ENCODE measurements at regions not wholly inside any gene's neighbourhood (a gene's known extent, or its start where the extent isn't known, plus 50 kb on each side); places are given as distances from the start of the nearest gene placed in this dataset.

GRCh38 chr15:31740203-31740602 lies 290.1 kb upstream of the CHRNA7 start:
- intact Hi-C loops (cut with micrococcal nuclease): no loop called here
- Mint-ChIP-seq H3K27me3 (ENCODE audit: insufficient read depth) (peaks cover 6% of the 10 kb centered on the region), H3K4me3 (no peak overlapping the region), H3K27ac (no peak overlapping the region), H3K36me3 (ENCODE audit: low read depth) (no peaks in the 10 kb centered on the region), H3K9me3 (peaks cover 17% of the 10 kb centered on the region), H3K4me1 (ENCODE audit: low read depth) (no peaks in the 10 kb centered on the region)
- no peak for DNase-seq (ENCODE audit: low spot score)

- H3K36me3 Mint-ChIP-seq (ENCODE audit: low read depth): no peaks in the 10 kb centered on the region
- H3K27ac Mint-ChIP-seq: no peak overlapping the region
- H3K4me1 Mint-ChIP-seq (ENCODE audit: low read depth): no peaks in the 10 kb centered on the region
- intact Hi-C loops (cut with micrococcal nuclease): no loop called here
- DNase-seq (ENCODE audit: low spot score): no peak
- H3K27me3 Mint-ChIP-seq (ENCODE audit: insufficient read depth): peaks cover 8% of the 10 kb centered on the region
- H3K4me3 Mint-ChIP-seq: no peak overlapping the region
- H3K9me3 Mint-ChIP-seq: peaks cover 12% of the 10 kb centered on the region
Observed at GRCh38 chr15:31745841-31746240, 284.5 kb upstream of the CHRNA7 start.

GRCh38 chr15:31752065-31752762 lies 278.1 kb upstream of the CHRNA7 start:
- Mint-ChIP-seq H3K27me3 (ENCODE audit: insufficient read depth) (peaks cover 5% of the 10 kb centered on the region), H3K4me3 (no peak overlapping the region), H3K4me1 (ENCODE audit: low read depth) (no peaks in the 10 kb centered on the region), H3K9me3 (no peaks in the 10 kb centered on the region), H3K27ac (no peak overlapping the region), H3K36me3 (ENCODE audit: low read depth) (no peaks in the 10 kb centered on the region)
- DNase-seq (ENCODE audit: low spot score): no peak
- intact Hi-C loops (cut with micrococcal nuclease): no loop called here

GRCh38 chr15:31752905-31753304 lies 277.4 kb upstream of the CHRNA7 start:
- H3K27me3 Mint-ChIP-seq (ENCODE audit: insufficient read depth): peaks cover 3% of the 10 kb centered on the region
- H3K4me3 Mint-ChIP-seq: no peak overlapping the region
- H3K9me3 Mint-ChIP-seq: no peaks in the 10 kb centered on the region
- no peaks in the 10 kb centered on the region for H3K36me3 Mint-ChIP-seq (ENCODE audit: low read depth)
- no peaks in the 10 kb centered on the region for H3K4me1 Mint-ChIP-seq (ENCODE audit: low read depth)
- H3K27ac Mint-ChIP-seq: no peak overlapping the region
- DNase-seq (ENCODE audit: low spot score): no peak
- intact Hi-C loops (cut with micrococcal nuclease): no loop called here

- DNase-seq (ENCODE audit: low spot score): no peak
- H3K36me3 Mint-ChIP-seq (ENCODE audit: low read depth): no peaks in the 10 kb centered on the region
- no peak overlapping the region for H3K27ac Mint-ChIP-seq
- H3K9me3 Mint-ChIP-seq: no peaks in the 10 kb centered on the region
- H3K4me3 Mint-ChIP-seq: no peak overlapping the region
- peaks cover 14% of the 10 kb centered on the region for H3K27me3 Mint-ChIP-seq (ENCODE audit: insufficient read depth)
- intact Hi-C loops (cut with micrococcal nuclease): no loop called here
- H3K4me1 Mint-ChIP-seq (ENCODE audit: low read depth): no peaks in the 10 kb centered on the region
Observed at GRCh38 chr15:31758126-31758525, 272.2 kb upstream of the CHRNA7 start.

GRCh38 chr15:31768055-31768454 lies 262.3 kb upstream of the CHRNA7 start:
- peaks cover 4% of the 10 kb centered on the region for H3K27me3 Mint-ChIP-seq (ENCODE audit: insufficient read depth)
- H3K4me3 Mint-ChIP-seq: no peak overlapping the region
- intact Hi-C loops (cut with micrococcal nuclease): no loop called here
- no peak for DNase-seq (ENCODE audit: low spot score)
- H3K27ac Mint-ChIP-seq: no peak overlapping the region
- no peaks in the 10 kb centered on the region for H3K9me3 Mint-ChIP-seq
- H3K4me1 Mint-ChIP-seq (ENCODE audit: low read depth): no peaks in the 10 kb centered on the region
- H3K36me3 Mint-ChIP-seq (ENCODE audit: low read depth): no peaks in the 10 kb centered on the region

- no peaks in the 10 kb centered on the region for H3K9me3 Mint-ChIP-seq
- no peaks in the 10 kb centered on the region for H3K4me1 Mint-ChIP-seq (ENCODE audit: low read depth)
- DNase-seq (ENCODE audit: low spot score): no peak
- intact Hi-C loops (cut with micrococcal nuclease): no loop called here
- no peak overlapping the region for H3K4me3 Mint-ChIP-seq
- H3K27ac Mint-ChIP-seq: no peak overlapping the region
- no peaks in the 10 kb centered on the region for H3K36me3 Mint-ChIP-seq (ENCODE audit: low read depth)
- H3K27me3 Mint-ChIP-seq (ENCODE audit: insufficient read depth): peaks cover 9% of the 10 kb centered on the region
Observed at GRCh38 chr15:31774045-31774444, 256.3 kb upstream of the CHRNA7 start.

GRCh38 chr15:31776039-31776438 lies 254.3 kb upstream of the CHRNA7 start:
- H3K36me3 Mint-ChIP-seq (ENCODE audit: low read depth): no peaks in the 10 kb centered on the region
- intact Hi-C loops (cut with micrococcal nuclease): no loop called here
- no peak overlapping the region for H3K4me3 Mint-ChIP-seq
- peaks cover 5% of the 10 kb centered on the region for H3K27me3 Mint-ChIP-seq (ENCODE audit: insufficient read depth)
- H3K27ac Mint-ChIP-seq: no peak overlapping the region
- H3K4me1 Mint-ChIP-seq (ENCODE audit: low read depth): no peaks in the 10 kb centered on the region
- no peak for DNase-seq (ENCODE audit: low spot score)
- H3K9me3 Mint-ChIP-seq: no peaks in the 10 kb centered on the region

- H3K4me1 Mint-ChIP-seq (ENCODE audit: low read depth): no peaks in the 10 kb centered on the region
- H3K36me3 Mint-ChIP-seq (ENCODE audit: low read depth): no peaks in the 10 kb centered on the region
- intact Hi-C loops (cut with micrococcal nuclease): no loop called here
- no peak overlapping the region for H3K4me3 Mint-ChIP-seq
- H3K27ac Mint-ChIP-seq: no peak overlapping the region
- DNase-seq (ENCODE audit: low spot score): no peak
- H3K9me3 Mint-ChIP-seq: no peaks in the 10 kb centered on the region
- H3K27me3 Mint-ChIP-seq (ENCODE audit: insufficient read depth): peaks cover 9% of the 10 kb centered on the region
Observed at GRCh38 chr15:31781261-31781660, 249.1 kb upstream of the CHRNA7 start.

- Mint-ChIP-seq H3K27me3 (ENCODE audit: insufficient read depth) (peaks cover 9% of the 10 kb centered on the region), H3K36me3 (ENCODE audit: low read depth) (no peaks in the 10 kb centered on the region), H3K4me3 (no peak overlapping the region), H3K27ac (no peak overlapping the region), H3K4me1 (ENCODE audit: low read depth) (no peaks in the 10 kb centered on the region), H3K9me3 (no peaks in the 10 kb centered on the region)
- intact Hi-C loops (cut with micrococcal nuclease): no loop called here
- no peak for DNase-seq (ENCODE audit: low spot score)
Observed at GRCh38 chr15:31782016-31782783, 248.1 kb upstream of the CHRNA7 start.

- H3K9me3 Mint-ChIP-seq: no peaks in the 10 kb centered on the region
- no peak overlapping the region for H3K4me3 Mint-ChIP-seq
- DNase-seq (ENCODE audit: low spot score): no peak
- intact Hi-C loops (cut with micrococcal nuclease): no loop called here
- no peaks in the 10 kb centered on the region for H3K4me1 Mint-ChIP-seq (ENCODE audit: low read depth)
- H3K27ac Mint-ChIP-seq: no peak overlapping the region
- no peaks in the 10 kb centered on the region for H3K36me3 Mint-ChIP-seq (ENCODE audit: low read depth)
- H3K27me3 Mint-ChIP-seq (ENCODE audit: insufficient read depth): peaks cover 7% of the 10 kb centered on the region
Observed at GRCh38 chr15:31782951-31783350, 247.4 kb upstream of the CHRNA7 start.

- no peak for DNase-seq (ENCODE audit: low spot score)
- Mint-ChIP-seq H3K4me1 (ENCODE audit: low read depth) (no peaks in the 10 kb centered on the region), H3K36me3 (ENCODE audit: low read depth) (no peaks in the 10 kb centered on the region), H3K27me3 (ENCODE audit: insufficient read depth) (peaks cover 9% of the 10 kb centered on the region), H3K4me3 (no peak overlapping the region), H3K27ac (no peak overlapping the region), H3K9me3 (no peaks in the 10 kb centered on the region)
- intact Hi-C loops (cut with micrococcal nuclease): no loop called here
Observed at GRCh38 chr15:31786360-31786759, 244.0 kb upstream of the CHRNA7 start.

GRCh38 chr15:31788104-31788503 lies 242.2 kb upstream of the CHRNA7 start:
- no peak for DNase-seq (ENCODE audit: low spot score)
- Mint-ChIP-seq H3K27ac (no peak overlapping the region), H3K9me3 (no peaks in the 10 kb centered on the region), H3K4me1 (ENCODE audit: low read depth) (no peaks in the 10 kb centered on the region), H3K36me3 (ENCODE audit: low read depth) (no peaks in the 10 kb centered on the region), H3K4me3 (no peak overlapping the region), H3K27me3 (ENCODE audit: insufficient read depth) (peaks cover 4% of the 10 kb centered on the region)
- intact Hi-C loops (cut with micrococcal nuclease): no loop called here

Measured in activated T-helper 1 cell treated with anti-CD3 and anti-CD28 coated beads, Interleukin-12 subunit alpha, Interleukin-12 subunit beta, Interleukin-2, Interleukin-4 antibody, amounts not matched to agents 30 ng/mL and 10 ng/mL and 1 ng/mL, durations not matched to agents 14 hours and 24 hours and 36 hours (primary cell).